ENCODE measurements at regions not wholly inside any gene's neighbourhood (a gene's known extent, or its start where the extent isn't known, plus 50 kb on each side); places are given as distances from the start of the nearest gene placed in this dataset.
"Not testable (repeated sequence)": the region's sequence is repeated elsewhere in the genome, so short reads cannot be mapped to it uniquely, and the experiment has no call there.

- no peak for DNase-seq (ENCODE audit: low read depth in 2 of 2, low spot score in 1 of 2)
Measured at GRCh38 chr3:26061947-26062346, 272.1 kb downstream of the OXSM start.

- no peak for DNase-seq (ENCODE audit: low read depth in 2 of 2, low spot score in 1 of 2)
Measured at GRCh38 chr3:26064297-26064696, 274.4 kb downstream of the OXSM start.

GRCh38 chr3:26068890-26069289 is 279.0 kb downstream of the OXSM start:
- DNase-seq (ENCODE audit: low read depth in 2 of 2, low spot score in 1 of 2), result no peak

GRCh38 chr3:26070854-26071253 is 281.0 kb downstream of the OXSM start:
- DNase-seq (ENCODE audit: low read depth in 2 of 2, low spot score in 1 of 2), result no peak

GRCh38 chr3:26074080-26074479 is 284.2 kb downstream of the OXSM start:
- no peak for DNase-seq (ENCODE audit: low read depth in 2 of 2, low spot score in 1 of 2)

- DNase-seq (ENCODE audit: low read depth in 2 of 2, low spot score in 1 of 2), result no peak
Measured at GRCh38 chr3:26078539-26078938, 288.6 kb downstream of the OXSM start.

GRCh38 chr3:26081166-26081565 is 291.3 kb downstream of the OXSM start:
- no peak for DNase-seq (ENCODE audit: low read depth in 2 of 2, low spot score in 1 of 2)

- no peak for DNase-seq (ENCODE audit: low read depth in 2 of 2, low spot score in 1 of 2)
Measured at GRCh38 chr3:26081806-26082205, 291.9 kb downstream of the OXSM start.

- no peak for DNase-seq (ENCODE audit: low read depth in 2 of 2, low spot score in 1 of 2)
Measured at GRCh38 chr3:26082911-26083310, 293.0 kb downstream of the OXSM start.

GRCh38 chr3:26084629-26085028 is 294.7 kb downstream of the OXSM start:
- DNase-seq (ENCODE audit: low read depth in 2 of 2, low spot score in 1 of 2), result no peak

- DNase-seq (ENCODE audit: low read depth in 2 of 2, low spot score in 1 of 2), result no peak
Measured at GRCh38 chr3:26087751-26088150, 297.9 kb downstream of the OXSM start.

GRCh38 chr3:26089249-26089648 is 299.4 kb downstream of the OXSM start:
- no peak for DNase-seq (ENCODE audit: low read depth in 2 of 2, low spot score in 1 of 2)

GRCh38 chr3:26090589-26090988 is 300.7 kb downstream of the OXSM start:
- DNase-seq (ENCODE audit: low read depth in 2 of 2, low spot score in 1 of 2), result no peak

GRCh38 chr3:26091096-26091495 is 301.2 kb downstream of the OXSM start:
- no peak for DNase-seq (ENCODE audit: low read depth in 2 of 2, low spot score in 1 of 2)

- no peak for DNase-seq (ENCODE audit: low read depth in 2 of 2, low spot score in 1 of 2)
Measured at GRCh38 chr3:26091626-26092025, 301.7 kb downstream of the OXSM start.

GRCh38 chr3:26097111-26097510 is 307.2 kb downstream of the OXSM start:
- not testable (repeated sequence) for DNase-seq (ENCODE audit: low read depth in 2 of 2, low spot score in 1 of 2)

- no peak for DNase-seq (ENCODE audit: low read depth in 2 of 2, low spot score in 1 of 2)
Measured at GRCh38 chr3:26099692-26100091, 309.8 kb downstream of the OXSM start.

GRCh38 chr3:26100176-26100575 is 310.3 kb downstream of the OXSM start:
- no peak for DNase-seq (ENCODE audit: low read depth in 2 of 2, low spot score in 1 of 2)

GRCh38 chr3:26102376-26102775 is 312.5 kb downstream of the OXSM start:
- DNase-seq (ENCODE audit: low read depth in 2 of 2, low spot score in 1 of 2), result no peak

GRCh38 chr3:26104851-26105251 is 315.0 kb downstream of the OXSM start:
- no peak for DNase-seq (ENCODE audit: low read depth in 2 of 2, low spot score in 1 of 2)

- no peak for DNase-seq (ENCODE audit: low read depth in 2 of 2, low spot score in 1 of 2)
Measured at GRCh38 chr3:26105261-26105660, 315.4 kb downstream of the OXSM start.

- DNase-seq (ENCODE audit: low read depth in 2 of 2, low spot score in 1 of 2), result no peak
Measured at GRCh38 chr3:26106228-26106627, 316.3 kb downstream of the OXSM start.

GRCh38 chr3:26108846-26109489 is 319.1 kb downstream of the OXSM start:
- DNase-seq (ENCODE audit: low read depth in 2 of 2, low spot score in 1 of 2), result no peak

- no peak for DNase-seq (ENCODE audit: low read depth in 2 of 2, low spot score in 1 of 2)
Measured at GRCh38 chr3:26114851-26115250, 325.0 kb downstream of the OXSM start.

All from stimulated activated CD8-positive, alpha-beta memory T cell treated with anti-CD3 and anti-CD28 coated beads, Interleukin-4, amount 100 ng/mL, for 4 hours (primary cell).